ENCODE measurements at regions not wholly inside any gene's neighbourhood (a gene's known extent, or its start where the extent isn't known, plus 50 kb on each side); places are given as distances from the start of the nearest gene placed in this dataset.
A peak's percentile ranks its signal among the peaks of the same experiment; 100 is the strongest.

DNA sequence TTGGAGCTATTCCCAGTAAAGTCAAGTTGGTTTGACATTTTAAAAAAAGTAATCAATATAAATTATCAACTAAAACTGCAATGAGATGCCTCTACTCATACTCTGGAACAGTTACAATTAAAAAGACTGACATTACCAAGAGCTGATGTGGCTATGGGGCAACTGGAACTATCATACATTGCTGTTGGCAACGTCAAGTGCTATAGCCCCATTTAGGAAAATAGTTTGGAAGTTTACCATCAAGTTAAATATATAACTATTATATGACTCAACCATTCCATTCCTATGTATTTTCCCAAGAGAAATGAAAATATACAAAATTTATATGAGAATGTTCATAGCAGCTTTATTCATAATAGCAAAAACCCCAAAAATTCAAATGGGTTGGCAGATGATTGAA, 111.4 kb upstream of the HDGFL1 start:
- WGBS, 3 donors: 75 to 87% (median 87%) methylated on average over 1 of the region's 1 CpG
- no peaks in the 10 kb centered on the region for H3K9me3 ChIP-seq (ENCODE audit: control insufficient read depth in 2 of 2, insufficient read depth in 1 of 2, low read depth in 1 of 2, low read length in 1 of 2)
- H3K4me1 ChIP-seq (ENCODE audit: control insufficient read depth in 3 of 3, insufficient read depth in 2 of 3, low read depth in 1 of 3, low read length in 2 of 3): no peaks in the 10 kb centered on the region
- DNase-seq (no peak), FAIRE-seq (no peak)
- H3K4me3 ChIP-seq (ENCODE audit: low read depth in 1 of 3, low read length in 3 of 3): no peak overlapping the region
- no peaks in the 10 kb centered on the region for H3K36me3 ChIP-seq (ENCODE audit: control insufficient read depth in 3 of 3, insufficient read depth in 2 of 3, low read depth in 1 of 3, low read length in 3 of 3)
- no peaks in the 10 kb centered on the region for H3K27me3 ChIP-seq (ENCODE audit: control insufficient read depth in 3 of 3, insufficient read depth in 3 of 3, low read length in 3 of 3)
- H3K27ac ChIP-seq (ENCODE audit: low read depth in 1 of 3, low read length in 2 of 3): no peak overlapping the region

DNA sequence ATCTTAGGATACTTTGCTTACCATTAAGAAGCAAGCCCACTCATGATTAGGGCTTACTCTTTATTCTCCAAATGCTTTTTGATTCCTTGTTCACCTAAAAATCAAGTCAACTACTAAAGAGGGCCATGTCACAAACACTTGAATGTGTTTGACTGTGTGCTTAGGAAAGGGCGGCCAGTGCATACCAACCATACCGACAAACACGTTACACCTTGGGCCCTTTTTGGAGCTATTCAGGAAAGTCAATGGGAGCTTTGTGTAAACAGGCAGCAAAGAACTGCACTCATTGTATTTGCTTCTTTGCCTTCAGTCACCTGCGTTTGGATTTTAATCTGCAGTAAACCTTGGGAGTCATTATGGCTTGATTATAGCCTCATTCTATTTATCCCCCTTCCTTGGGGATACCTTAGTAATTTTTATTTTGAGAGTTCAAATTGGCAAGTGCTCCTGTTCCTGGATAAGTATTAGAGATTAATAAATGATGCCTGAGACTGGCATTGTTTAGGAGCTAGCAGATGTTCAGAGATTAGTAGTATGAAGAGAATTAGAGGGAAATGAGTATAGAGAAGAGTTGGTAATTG, 102.6 kb upstream of the HDGFL1 start:
- Histone ChIP-seq H3K27me3 (ENCODE audit: control insufficient read depth in 3 of 3, insufficient read depth in 3 of 3, low read length in 3 of 3) (no peaks in the 10 kb centered on the region), H3K9me3 (ENCODE audit: control insufficient read depth in 2 of 2, insufficient read depth in 1 of 2, low read depth in 1 of 2, low read length in 1 of 2) (no peaks in the 10 kb centered on the region), H3K27ac (ENCODE audit: low read depth in 1 of 3, low read length in 2 of 3) (no peak overlapping the region), H3K36me3 (ENCODE audit: control insufficient read depth in 3 of 3, insufficient read depth in 2 of 3, low read depth in 1 of 3, low read length in 3 of 3) (no peaks in the 10 kb centered on the region), H3K4me3 (ENCODE audit: low read depth in 1 of 3, low read length in 3 of 3) (no peak overlapping the region), H3K4me1 (ENCODE audit: control insufficient read depth in 3 of 3, insufficient read depth in 2 of 3, low read depth in 1 of 3, low read length in 2 of 3) (peaks cover 0 to 5% (median 0%) of the 10 kb centered on the region in 3 donors)
- WGBS, 3 donors: 55 to 84% (median 62%) methylated on average over 4 of the region's 4 CpGs
- DNase-seq (no peak), FAIRE-seq (no peak)

DNA sequence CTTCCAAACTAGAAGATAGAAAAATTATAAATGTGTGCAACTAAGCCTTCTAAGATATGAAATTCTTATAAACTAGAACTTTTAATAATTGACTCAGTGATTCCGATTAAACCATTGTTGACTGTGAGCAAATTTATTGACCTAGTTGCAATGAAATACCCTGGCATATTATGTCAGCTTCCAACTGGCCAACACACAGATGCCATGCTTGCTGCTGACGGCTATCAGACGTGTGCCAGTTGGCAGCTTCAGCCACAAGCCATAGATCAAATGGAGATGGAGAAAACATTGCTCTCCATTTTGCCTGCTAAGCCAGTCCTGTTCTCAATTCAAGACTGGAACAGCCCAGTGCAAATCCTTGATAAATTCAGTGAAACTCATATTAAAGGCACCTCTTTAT, 101.7 kb upstream of the HDGFL1 start:
- no peak overlapping the region for H3K4me3 ChIP-seq (ENCODE audit: low read depth in 1 of 3, low read length in 3 of 3)
- no peaks in the 10 kb centered on the region for H3K27me3 ChIP-seq (ENCODE audit: control insufficient read depth in 3 of 3, insufficient read depth in 3 of 3, low read length in 3 of 3)
- DNase-seq: no peak
- H3K4me1 ChIP-seq (ENCODE audit: control insufficient read depth in 3 of 3, insufficient read depth in 2 of 3, low read depth in 1 of 3, low read length in 2 of 3): peaks cover 0 to 5% (median 0%) of the 10 kb centered on the region in 3 donors
- WGBS, 3 donors: 85 to 89% (median 87%) methylated on average over 3 of the region's 3 CpGs
- H3K9me3 ChIP-seq (ENCODE audit: control insufficient read depth in 2 of 2, insufficient read depth in 1 of 2, low read depth in 1 of 2, low read length in 1 of 2): no peaks in the 10 kb centered on the region
- H3K27ac ChIP-seq (ENCODE audit: low read depth in 1 of 3, low read length in 2 of 3): no peak overlapping the region
- H3K36me3 ChIP-seq (ENCODE audit: control insufficient read depth in 3 of 3, insufficient read depth in 2 of 3, low read depth in 1 of 3, low read length in 3 of 3): no peaks in the 10 kb centered on the region
- no peak for FAIRE-seq

DNA sequence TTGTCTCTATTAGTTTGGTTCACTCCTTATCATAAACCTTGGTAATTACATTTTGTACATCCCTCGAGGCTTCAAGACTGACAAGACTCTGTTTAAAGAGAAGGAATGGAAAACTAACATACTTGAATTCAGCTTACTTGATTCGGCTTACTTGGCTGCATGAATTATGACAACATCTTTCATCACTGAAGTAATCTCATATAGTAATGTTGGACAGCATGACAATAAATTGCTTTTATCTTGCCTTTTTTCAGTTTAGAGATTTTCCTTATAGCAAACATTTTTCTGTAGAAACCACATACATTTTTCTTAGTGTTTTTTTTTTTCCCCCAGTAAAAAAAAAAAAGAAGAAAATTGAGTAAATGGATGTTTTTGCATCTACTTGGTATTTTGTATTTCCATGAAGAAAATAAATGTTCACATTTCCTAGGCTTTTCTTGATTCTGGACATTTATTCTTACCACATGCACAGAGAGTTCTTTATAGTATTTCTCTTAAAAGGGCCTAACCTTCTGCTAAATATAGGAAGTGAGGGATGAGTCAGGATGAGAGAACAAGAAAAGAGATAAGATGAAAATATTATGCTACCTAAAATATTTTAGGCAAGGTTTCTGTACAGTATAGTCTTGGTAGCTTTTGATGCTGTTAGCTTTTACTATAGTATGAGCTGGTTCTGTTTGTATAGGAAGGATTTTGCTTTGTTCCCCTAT, 101.0 kb upstream of the HDGFL1 start:
- Histone ChIP-seq H3K27me3 (ENCODE audit: control insufficient read depth in 3 of 3, insufficient read depth in 3 of 3, low read length in 3 of 3) (no peaks in the 10 kb centered on the region), H3K4me3 (ENCODE audit: low read depth in 1 of 3, low read length in 3 of 3) (no peak overlapping the region), H3K4me1 (ENCODE audit: control insufficient read depth in 3 of 3, insufficient read depth in 2 of 3, low read depth in 1 of 3, low read length in 2 of 3) (peaks cover 0 to 5% (median 0%) of the 10 kb centered on the region in 3 donors), H3K27ac (ENCODE audit: low read depth in 1 of 3, low read length in 2 of 3) (no peak overlapping the region), H3K36me3 (ENCODE audit: control insufficient read depth in 3 of 3, insufficient read depth in 2 of 3, low read depth in 1 of 3, low read length in 3 of 3) (no peaks in the 10 kb centered on the region), H3K9me3 (ENCODE audit: control insufficient read depth in 2 of 2, insufficient read depth in 1 of 2, low read depth in 1 of 2, low read length in 1 of 2) (no peaks in the 10 kb centered on the region)
- WGBS, 3 donors: 56 to 70% (median 68%) methylated on average over 2 of the region's 2 CpGs
- DNase-seq (no peak), FAIRE-seq (no peak)

DNA sequence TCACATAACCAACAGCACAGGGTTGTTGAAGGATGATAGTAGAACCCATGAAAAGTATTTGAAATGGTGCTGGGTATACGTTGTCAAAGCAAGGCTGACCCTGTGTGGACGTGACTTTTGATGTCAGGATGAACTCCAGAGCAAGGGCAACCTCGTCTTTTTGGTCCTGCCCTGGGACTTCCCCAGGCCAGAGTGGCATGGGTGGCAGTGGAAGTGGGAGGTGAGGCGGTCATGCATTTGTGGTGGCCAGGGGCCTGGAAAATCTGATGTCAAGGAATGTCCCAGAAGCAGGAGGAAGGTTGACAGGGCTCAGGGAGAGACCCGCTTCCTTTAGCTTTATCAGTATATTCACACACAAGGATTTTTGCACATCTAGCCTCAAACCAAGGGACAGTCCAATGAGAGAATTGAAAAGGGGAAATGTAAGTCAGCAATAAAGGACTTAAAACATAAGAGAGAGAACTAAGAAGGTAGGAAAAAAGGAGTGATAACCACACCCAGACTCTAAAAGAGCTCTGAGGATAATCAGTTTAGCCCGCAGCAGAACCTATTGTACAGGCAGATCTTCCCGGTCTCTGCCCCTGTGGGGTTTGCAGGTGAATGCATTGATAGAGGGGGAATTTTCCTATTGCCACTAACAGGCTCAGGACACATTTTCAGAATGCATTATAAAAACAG, 98.8 kb upstream of the HDGFL1 start:
- Histone ChIP-seq H3K36me3 (ENCODE audit: control insufficient read depth in 3 of 3, insufficient read depth in 2 of 3, low read depth in 1 of 3, low read length in 3 of 3) (no peaks in the 10 kb centered on the region), H3K9me3 (ENCODE audit: control insufficient read depth in 2 of 2, insufficient read depth in 1 of 2, low read depth in 1 of 2, low read length in 1 of 2) (no peaks in the 10 kb centered on the region), H3K4me3 (ENCODE audit: low read depth in 1 of 3, low read length in 3 of 3) (no peak overlapping the region), H3K27me3 (ENCODE audit: control insufficient read depth in 3 of 3, insufficient read depth in 3 of 3, low read length in 3 of 3) (no peaks in the 10 kb centered on the region), H3K27ac (ENCODE audit: low read depth in 1 of 3, low read length in 2 of 3) (peak overlapping the region in 1 of 3 donors; percentile 24), H3K4me1 (ENCODE audit: control insufficient read depth in 3 of 3, insufficient read depth in 2 of 3, low read depth in 1 of 3, low read length in 2 of 3) (peaks cover 0 to 5% (median 0%) of the 10 kb centered on the region in 3 donors)
- DNase-seq: no peak
- WGBS, 3 donors: 46 to 67% (median 54%) methylated on average over 7 of the region's 7 CpGs
- no peak for FAIRE-seq

DNA sequence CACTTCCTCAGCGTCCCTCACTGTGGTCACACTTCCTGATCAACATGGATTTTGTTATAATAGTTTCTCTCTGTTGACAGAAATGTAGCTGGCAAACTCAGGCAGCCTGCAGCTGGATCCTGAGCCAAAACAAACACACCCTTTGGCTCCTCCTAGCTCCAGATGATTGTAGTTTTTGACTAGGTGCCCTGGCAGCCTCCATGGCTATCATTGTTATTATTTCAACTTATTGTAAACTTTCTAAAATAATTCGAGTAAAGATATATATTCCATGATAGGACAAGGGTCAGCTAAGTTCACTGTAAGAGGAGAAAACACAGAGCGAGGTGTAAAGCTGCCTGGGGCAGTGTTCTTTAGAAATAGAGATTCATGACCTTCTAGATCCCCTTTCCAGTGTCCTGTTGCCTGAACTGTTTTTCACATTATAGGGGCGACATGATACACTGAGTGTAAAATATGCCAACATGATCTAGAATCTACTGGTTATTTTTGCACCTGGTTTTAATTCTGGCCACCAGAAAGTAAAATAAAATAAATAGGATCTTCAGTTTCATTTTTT, 98.2 kb upstream of the HDGFL1 start:
- WGBS, 3 donors: 10 to 18% (median 12%) methylated on average over 4 of the region's 4 CpGs
- H3K4me3 ChIP-seq (ENCODE audit: low read depth in 1 of 3, low read length in 3 of 3): no peak overlapping the region
- DNase-seq (peak; percentile 45 to 49), FAIRE-seq (no peak)
- no peaks in the 10 kb centered on the region for H3K36me3 ChIP-seq (ENCODE audit: control insufficient read depth in 3 of 3, insufficient read depth in 2 of 3, low read depth in 1 of 3, low read length in 3 of 3)
- H3K9me3 ChIP-seq (ENCODE audit: control insufficient read depth in 2 of 2, insufficient read depth in 1 of 2, low read depth in 1 of 2, low read length in 1 of 2): no peaks in the 10 kb centered on the region
- H3K4me1 ChIP-seq (ENCODE audit: control insufficient read depth in 3 of 3, insufficient read depth in 2 of 3, low read depth in 1 of 3, low read length in 2 of 3): peaks cover 0 to 5% (median 0%) of the 10 kb centered on the region in 3 donors
- no peak overlapping the region for H3K27ac ChIP-seq (ENCODE audit: low read depth in 1 of 3, low read length in 2 of 3)
- H3K27me3 ChIP-seq (ENCODE audit: control insufficient read depth in 3 of 3, insufficient read depth in 3 of 3, low read length in 3 of 3): no peaks in the 10 kb centered on the region

DNA sequence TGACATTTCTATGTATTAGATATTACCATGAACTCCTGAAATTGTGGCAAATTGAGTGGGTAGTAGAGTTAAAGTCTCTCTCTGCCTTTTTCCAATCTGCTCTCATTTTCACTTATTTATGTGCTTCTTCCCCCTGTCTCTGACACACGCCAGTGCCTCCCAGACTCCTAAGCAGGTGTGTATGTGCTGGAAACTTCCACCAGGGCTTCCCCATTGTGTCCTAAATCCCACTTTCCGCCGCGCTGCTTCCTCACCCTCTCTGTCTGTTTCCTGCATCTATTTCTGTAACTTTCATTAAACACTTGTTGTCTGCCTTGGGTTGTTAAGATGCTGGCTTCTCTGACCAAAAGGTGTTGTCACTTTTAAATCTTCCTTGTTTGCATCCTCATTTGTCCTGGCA, 97.6 kb upstream of the HDGFL1 start:
- Histone ChIP-seq H3K9me3 (ENCODE audit: control insufficient read depth in 2 of 2, insufficient read depth in 1 of 2, low read depth in 1 of 2, low read length in 1 of 2) (no peaks in the 10 kb centered on the region), H3K4me1 (ENCODE audit: control insufficient read depth in 3 of 3, insufficient read depth in 2 of 3, low read depth in 1 of 3, low read length in 2 of 3) (peaks cover 0 to 5% (median 0%) of the 10 kb centered on the region in 3 donors), H3K4me3 (ENCODE audit: low read depth in 1 of 3, low read length in 3 of 3) (no peak overlapping the region), H3K27me3 (ENCODE audit: control insufficient read depth in 3 of 3, insufficient read depth in 3 of 3, low read length in 3 of 3) (no peaks in the 10 kb centered on the region), H3K36me3 (ENCODE audit: control insufficient read depth in 3 of 3, insufficient read depth in 2 of 3, low read depth in 1 of 3, low read length in 3 of 3) (no peaks in the 10 kb centered on the region), H3K27ac (ENCODE audit: low read depth in 1 of 3, low read length in 2 of 3) (no peak overlapping the region)
- no peak for FAIRE-seq
- WGBS, 3 donors: 74 to 87% (median 85%) methylated on average over 4 of the region's 4 CpGs
- no peak for DNase-seq

DNA sequence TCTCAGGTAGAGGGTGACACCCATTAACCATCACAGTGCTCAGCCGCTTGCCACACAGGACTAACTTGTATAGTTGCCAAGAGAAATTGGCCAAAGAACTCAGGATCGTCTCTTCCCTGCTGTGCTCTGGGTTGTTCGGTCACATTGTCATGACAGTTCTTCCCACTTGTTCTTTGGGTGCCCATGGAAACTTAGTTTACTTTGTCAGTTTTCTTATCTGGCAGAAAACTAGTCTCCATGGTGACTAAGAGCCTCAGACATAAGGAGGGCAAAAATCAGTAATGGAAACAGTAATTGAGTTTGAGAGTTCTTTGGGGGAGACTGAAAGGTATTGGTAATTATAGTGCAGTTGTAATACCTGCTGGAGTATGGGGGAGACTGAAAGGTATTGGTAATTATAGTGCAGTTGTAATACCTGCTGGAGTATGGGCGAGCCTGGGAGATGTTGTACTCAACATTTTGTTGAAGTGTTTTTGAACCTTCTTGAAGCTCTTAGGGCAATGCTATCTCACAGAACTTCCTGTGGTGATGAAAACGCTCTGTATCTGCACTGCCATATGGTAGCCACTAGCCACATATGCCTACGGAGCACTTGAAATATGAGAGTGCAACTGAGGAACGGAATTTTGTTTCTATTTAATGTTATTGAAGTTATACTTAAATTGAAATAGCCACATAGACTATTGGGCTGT, 95.2 kb upstream of the HDGFL1 start:
- FAIRE-seq: no peak
- Histone ChIP-seq H3K4me3 (ENCODE audit: low read depth in 1 of 3, low read length in 3 of 3) (no peak overlapping the region), H3K4me1 (ENCODE audit: control insufficient read depth in 3 of 3, insufficient read depth in 2 of 3, low read depth in 1 of 3, low read length in 2 of 3) (peaks cover 0 to 5% (median 0%) of the 10 kb centered on the region in 3 donors), H3K27ac (ENCODE audit: low read depth in 1 of 3, low read length in 2 of 3) (no peak overlapping the region), H3K9me3 (ENCODE audit: control insufficient read depth in 2 of 2, insufficient read depth in 1 of 2, low read depth in 1 of 2, low read length in 1 of 2) (no peaks in the 10 kb centered on the region), H3K36me3 (ENCODE audit: control insufficient read depth in 3 of 3, insufficient read depth in 2 of 3, low read depth in 1 of 3, low read length in 3 of 3) (no peaks in the 10 kb centered on the region), H3K27me3 (ENCODE audit: control insufficient read depth in 3 of 3, insufficient read depth in 3 of 3, low read length in 3 of 3) (no peaks in the 10 kb centered on the region)
- WGBS, 3 donors: 84 to 88% (median 85%) methylated on average over 7 of the region's 7 CpGs
- no peak for DNase-seq

All from small intestine (tissue), 7 donors.